PC-9 (cell line): ENCODE measurements at regions not wholly inside any gene's neighbourhood (a gene's known extent, or its start where the extent isn't known, plus 50 kb on each side); places are given as distances from the start of the nearest gene placed in this dataset.
"Not testable (repeated sequence)": the region's sequence is repeated elsewhere in the genome, so short reads cannot be mapped to it uniquely, and the experiment has no call there.

Experiments used
- BruUV-seq: library from RNA; stranded (reverse); fragments of 400-500 nt; replicated peaks from 2 replicates; lab custom pipeline; 2021; lab: Mats Ljungman, UMichigan
- CTCF ChIA-PET: fragments of 300-600 bp; sonication (Branson Sonifier 250); formaldehyde crosslinking; loops from one replicate; lab custom pipeline; 2022; ENCODE audit warnings: antibody characterized with exemption; lab: Charles Lee
- POLR2A ChIA-PET: fragments of 300-600 bp; sonication (Branson Sonifier 250); formaldehyde crosslinking; loops from one replicate; lab custom pipeline; 2022; ENCODE audit warnings: antibody characterized with exemption; ENCODE audit not compliant: unreplicated experiment; lab: Charles Lee
- DNase-seq, 2 experiments: peaks; one replicate each; pipeline versions ENCODE4 v3.0.0 to v3.0.0-alpha.2; 2015 to 2022; ENCODE audit warnings: mixed read lengths in 1 of 2
- H2AFZ ChIP-seq: fragments of 200-600 bp; sonication (generic); 2 replicates; pipeline ENCODE4 v1.8.1; 2017; ENCODE audit warnings: antibody characterized with exemption
- H3F3A ChIP-seq: fragments of 200-600 bp; sonication (generic); 2 replicates; pipeline ENCODE4 v1.8.1; 2017; ENCODE audit warnings: antibody characterized with exemption, mild to moderate bottlenecking, low read depth; ENCODE audit not compliant: insufficient read depth
- H3K27ac ChIP-seq: fragments of 200-600 bp; sonication (generic); 2 replicates; pipeline ENCODE4 v1.6.1; 2016; ENCODE audit warnings: mixed run types
- H3K27me3 ChIP-seq: fragments of 200-600 bp; sonication (generic); 2 replicates; pipeline ENCODE4 v1.6.1; 2016; ENCODE audit warnings: low read depth, mixed run types; ENCODE audit not compliant: insufficient read depth
- H3K36me3 ChIP-seq: fragments of 200-600 bp; sonication (generic); 2 replicates; pipeline ENCODE4 v1.6.1; 2016; ENCODE audit warnings: low read depth, mixed run types
- H3K4me1 ChIP-seq: fragments of 200-600 bp; sonication (generic); replicated peaks from 2 replicates; pipeline ENCODE4 v1.6.1; 2016; ENCODE audit warnings: mixed run types; ENCODE audit not compliant: insufficient read depth
- H3K4me2 ChIP-seq: fragments of 200-600 bp; sonication (generic); 2 replicates; pipeline ENCODE4 v1.6.1; 2017; ENCODE audit warnings: mixed run types
- H3K4me3 ChIP-seq: fragments of 200-600 bp; sonication (generic); 2 replicates; pipeline ENCODE4 v1.6.1; 2016; ENCODE audit warnings: mixed run types
- H3K79me2 ChIP-seq: fragments of 200-600 bp; sonication (generic); 2 replicates; pipeline ENCODE4 v1.6.1; 2017; ENCODE audit warnings: low read depth, mixed run types
- H3K9me2 ChIP-seq: fragments of 200-600 bp; sonication (generic); 2 replicates; pipeline ENCODE4 v1.8.1; 2017; ENCODE audit warnings: mild to moderate bottlenecking; ENCODE audit not compliant: insufficient read depth
- H3K9me3 ChIP-seq: fragments of 200-600 bp; sonication (generic); 2 replicates; pipeline ENCODE4 v1.8.1; 2016; ENCODE audit warnings: low read depth; ENCODE audit not compliant: insufficient read depth
- H4K20me1 ChIP-seq: fragments of 200-600 bp; sonication (generic); 2 replicates; pipeline ENCODE4 v1.8.1; 2017; ENCODE audit not compliant: insufficient read depth
- CTCF ChIP-seq: fragments of 200-600 bp; sonication (generic); conservative IDR thresholded peaks from 2 replicates; pipeline ENCODE4 v1.6.1; 2017; ENCODE audit warnings: mixed run types, antibody characterized with exemption, mild to moderate bottlenecking, moderate library complexity
- EZH2 ChIP-seq: fragments of 200-600 bp; sonication (generic); IDR thresholded peaks from 2 replicates; pipeline ENCODE4 v1.8.0; 2017; ENCODE audit warnings: antibody characterized with exemption, low read depth
- intact Hi-C: fragments of 100-400 bp; cut with micrococcal nuclease; formaldehyde crosslinking; loops from one replicate; pipeline ENCODE4 v1.10.0; 2022; ENCODE audit not compliant: unreplicated experiment

GRCh38 chr3:20984594-20985205 is 766.3 kb downstream of the ZNF385D start:
- Histone ChIP-seq H3K27ac (no peak overlapping the region), H2AFZ (no peak overlapping the region), H3K36me3 (no peaks in the 10 kb centered on the region), H3K4me2 (no peak overlapping the region), H3K9me2 (no peaks in the 10 kb centered on the region; the same call in 1 of the 2 replicates), H3F3A (no peaks in the 10 kb centered on the region), H3K4me1 (no peaks in the 10 kb centered on the region), H3K4me3 (no peak overlapping the region), H4K20me1 (no peaks in the 10 kb centered on the region), H3K9me3 (no peaks in the 10 kb centered on the region), H3K27me3 (no peaks in the 10 kb centered on the region), H3K79me2 (no peaks in the 10 kb centered on the region)
- CTCF ChIA-PET, result no interaction called here
- TF ChIP-seq EZH2 (no peak), CTCF (no peak)
- intact Hi-C loops, result no loop called here
- BruUV-seq, result no TSS peak
- no peak for DNase-seq
- POLR2A ChIA-PET, result no interaction called here

- no peak for TF ChIP-seq EZH2
- no peak for TF ChIP-seq CTCF
- BruUV-seq, result no TSS peak
- Histone ChIP-seq H3K36me3 (no peaks in the 10 kb centered on the region), H2AFZ (no peak overlapping the region), H3K4me1 (no peaks in the 10 kb centered on the region), H3K27ac (no peak overlapping the region), H4K20me1 (no peaks in the 10 kb centered on the region), H3K27me3 (no peaks in the 10 kb centered on the region), H3K9me3 (no peaks in the 10 kb centered on the region), H3F3A (no peaks in the 10 kb centered on the region), H3K4me2 (no peak overlapping the region), H3K79me2 (no peaks in the 10 kb centered on the region), H3K4me3 (no peak overlapping the region), H3K9me2 (no peaks in the 10 kb centered on the region)
- intact Hi-C loops, result no loop called here
- ChIA-PET CTCF (no interaction called here), POLR2A (no interaction called here)
- no peak for DNase-seq
Observed at GRCh38 chr3:20975188-20975651, 775.8 kb downstream of the ZNF385D start.

GRCh38 chr3:20974396-20974795 is 776.6 kb downstream of the ZNF385D start:
- H3F3A ChIP-seq, result no peaks in the 10 kb centered on the region
- DNase-seq, result no peak
- no peak overlapping the region for H3K4me2 ChIP-seq
- no peak overlapping the region for H2AFZ ChIP-seq
- H3K9me3 ChIP-seq, result no peaks in the 10 kb centered on the region
- H3K79me2 ChIP-seq, result no peaks in the 10 kb centered on the region
- H3K4me1 ChIP-seq, result no peaks in the 10 kb centered on the region
- H4K20me1 ChIP-seq, result no peaks in the 10 kb centered on the region
- H3K27me3 ChIP-seq, result no peaks in the 10 kb centered on the region
- no peaks in the 10 kb centered on the region for H3K9me2 ChIP-seq
- POLR2A ChIA-PET, result no interaction called here
- no peaks in the 10 kb centered on the region for H3K36me3 ChIP-seq
- CTCF ChIA-PET, result no interaction called here
- no peak overlapping the region for H3K4me3 ChIP-seq
- TF ChIP-seq CTCF, result no peak
- TF ChIP-seq EZH2, result no peak
- no TSS peak for BruUV-seq
- intact Hi-C loops, result no loop called here
- H3K27ac ChIP-seq, result no peak overlapping the region

GRCh38 chr3:20970807-20971206 is 780.2 kb downstream of the ZNF385D start:
- H4K20me1 ChIP-seq, H3K36me3 ChIP-seq, H3K27me3 ChIP-seq, intact Hi-C loops, H3K9me2 ChIP-seq, H3K27ac ChIP-seq, H3K4me2 ChIP-seq, BruUV-seq, H3K4me1 ChIP-seq, DNase-seq, H3K4me3 ChIP-seq, H2AFZ ChIP-seq, H3F3A ChIP-seq, POLR2A ChIA-PET, CTCF ChIA-PET, H3K9me3 ChIP-seq, H3K79me2 ChIP-seq: not testable (repeated sequence)

- BruUV-seq, POLR2A ChIA-PET, H3K4me3 ChIP-seq, CTCF ChIA-PET, H3K36me3 ChIP-seq, H3K79me2 ChIP-seq, H2AFZ ChIP-seq, H3K27ac ChIP-seq, H3K9me2 ChIP-seq, H3F3A ChIP-seq, intact Hi-C loops, DNase-seq, H3K4me1 ChIP-seq, H4K20me1 ChIP-seq, H3K27me3 ChIP-seq, H3K4me2 ChIP-seq, H3K9me3 ChIP-seq: not testable (repeated sequence)
Observed at GRCh38 chr3:20967485-20967884, 781.5 kb upstream of the SGO1 start.
